ENCODE measurements at regions not wholly inside any gene's neighbourhood (a gene's known extent, or its start where the extent isn't known, plus 50 kb on each side); places are given as distances from the start of the nearest gene placed in this dataset.

DNA sequence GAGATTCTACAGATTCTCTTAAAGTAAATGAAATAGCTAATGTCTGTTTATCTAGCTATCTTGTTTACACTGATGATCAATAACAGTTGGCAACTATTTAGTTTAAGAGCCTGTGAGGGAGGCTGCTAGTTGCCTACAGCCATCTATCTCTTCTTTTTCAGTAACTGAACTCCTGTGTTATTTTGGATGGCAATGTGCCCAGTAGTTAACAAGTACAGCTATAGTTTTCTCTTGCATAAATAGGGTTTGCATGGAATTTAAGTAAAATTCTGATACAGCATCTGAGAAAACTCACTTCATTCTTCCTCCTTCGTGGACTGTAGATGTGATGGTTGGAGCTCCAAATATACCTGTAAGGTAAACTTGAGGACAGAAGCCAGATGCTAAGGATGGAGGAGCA, 219.5 kb upstream of the POT1 start:
- no peak for DNase-seq

DNA sequence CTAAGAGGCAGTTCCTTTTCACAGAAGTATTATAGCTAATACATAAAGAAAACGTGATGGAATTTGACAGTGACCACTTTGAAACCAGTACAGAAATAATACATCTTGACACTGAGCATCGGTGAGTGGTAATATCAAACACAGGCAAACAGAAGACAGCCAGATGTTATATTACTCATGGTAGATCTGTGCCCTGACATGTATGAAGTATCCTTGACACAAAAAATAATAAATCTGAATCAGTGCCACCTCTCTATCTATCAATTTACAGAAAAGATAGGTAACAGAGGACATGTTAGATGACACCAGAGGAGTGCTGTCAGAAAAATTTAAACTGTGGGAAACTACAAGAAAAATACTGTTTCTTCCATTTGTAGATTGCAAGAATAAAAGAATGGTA, 217.4 kb upstream of the POT1 start:
- DNase-seq: no peak

DNA sequence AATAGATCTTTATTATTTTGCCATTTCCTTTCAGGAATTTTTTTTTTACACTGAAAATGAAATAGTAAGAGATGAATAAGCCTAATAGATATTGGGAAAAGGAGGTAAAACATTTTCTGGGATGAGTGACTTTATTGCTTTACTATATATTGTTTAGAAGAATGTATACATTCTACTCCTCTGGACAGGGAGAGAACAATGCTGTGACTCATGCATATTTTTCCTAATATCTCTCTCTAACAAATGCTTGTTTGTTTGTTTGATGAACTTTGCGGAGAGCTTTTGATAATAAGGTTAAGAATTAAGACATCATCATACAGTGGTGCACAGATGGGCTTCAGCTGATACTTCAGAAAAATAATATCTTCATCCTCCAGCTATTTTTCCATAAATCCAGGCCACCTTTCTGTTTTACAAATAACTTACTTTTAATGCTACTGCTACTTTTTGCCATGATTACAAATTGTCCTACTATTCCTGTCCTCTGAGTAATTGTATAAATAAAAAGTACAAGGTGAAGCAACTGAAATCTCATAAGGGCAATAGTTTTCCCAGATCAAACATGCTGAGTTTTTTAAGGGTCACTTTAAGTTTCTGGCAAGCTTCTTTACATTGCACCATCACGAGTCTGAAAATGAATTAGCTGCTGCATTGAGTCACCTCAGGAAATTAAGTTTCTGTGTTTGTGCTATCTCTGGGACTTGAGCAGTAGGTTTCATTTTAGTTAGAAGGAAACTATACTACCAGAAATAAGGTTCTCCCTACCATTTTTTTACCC, 207.3 kb upstream of the POT1 start:
- no peak for DNase-seq

DNA sequence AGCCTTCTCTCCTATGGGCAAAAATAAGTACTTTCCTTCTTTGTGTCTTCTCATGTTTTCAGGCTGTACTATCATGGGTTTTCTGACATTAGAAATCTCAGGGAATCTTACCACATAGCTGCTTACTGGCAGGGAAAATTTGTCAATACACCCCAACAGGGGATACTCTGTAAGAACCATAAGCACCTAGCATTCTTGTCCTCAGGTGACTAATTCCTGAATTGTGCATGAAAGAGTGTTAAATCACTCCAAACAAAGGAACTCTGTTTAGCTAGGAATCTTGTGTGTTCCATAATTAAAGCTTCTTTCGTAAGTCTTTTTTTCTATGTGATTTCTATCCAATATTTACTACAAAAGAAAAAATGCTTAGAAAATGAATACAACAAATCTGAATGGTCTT, 206.7 kb upstream of the POT1 start:
- no peak for DNase-seq

DNA sequence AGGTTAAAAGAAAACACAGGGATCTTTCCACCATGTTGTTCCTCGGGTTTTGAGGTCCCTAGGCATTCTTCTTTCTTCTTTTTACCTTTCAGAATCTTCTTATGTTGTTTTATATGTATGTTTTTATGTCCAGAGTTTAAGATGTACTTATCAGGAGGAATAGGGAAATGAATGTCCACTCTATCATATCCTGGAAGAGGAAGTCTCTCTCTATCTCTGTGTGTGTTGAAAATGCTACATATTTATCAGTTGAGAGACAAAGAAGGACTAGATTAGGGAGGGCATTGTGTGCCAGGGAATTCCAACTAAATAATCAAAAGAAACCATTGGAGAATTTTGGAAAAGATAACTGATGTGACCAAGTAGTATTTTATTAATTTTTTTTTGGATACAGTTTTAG, 200.5 kb upstream of the POT1 start:
- no peak for DNase-seq

DNA sequence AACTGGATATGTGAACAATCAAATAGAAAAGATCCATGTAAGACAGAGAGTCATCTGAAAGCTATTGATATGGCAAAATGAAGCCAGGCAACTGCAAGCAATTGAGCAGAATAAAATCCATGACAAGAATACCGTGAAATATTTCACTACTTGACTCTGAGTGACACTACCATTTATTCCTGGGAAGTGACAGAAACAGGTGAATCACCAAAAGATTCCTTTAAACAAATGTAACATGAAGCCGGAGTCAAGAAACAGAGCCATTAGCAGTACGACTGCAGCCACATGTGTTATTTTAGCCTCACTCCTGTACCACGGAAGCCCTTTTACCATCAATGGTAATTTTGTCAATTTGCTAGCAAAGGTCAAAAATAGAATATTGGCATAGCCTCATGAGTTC, 197.7 kb upstream of the POT1 start:
- no peak for DNase-seq

DNA sequence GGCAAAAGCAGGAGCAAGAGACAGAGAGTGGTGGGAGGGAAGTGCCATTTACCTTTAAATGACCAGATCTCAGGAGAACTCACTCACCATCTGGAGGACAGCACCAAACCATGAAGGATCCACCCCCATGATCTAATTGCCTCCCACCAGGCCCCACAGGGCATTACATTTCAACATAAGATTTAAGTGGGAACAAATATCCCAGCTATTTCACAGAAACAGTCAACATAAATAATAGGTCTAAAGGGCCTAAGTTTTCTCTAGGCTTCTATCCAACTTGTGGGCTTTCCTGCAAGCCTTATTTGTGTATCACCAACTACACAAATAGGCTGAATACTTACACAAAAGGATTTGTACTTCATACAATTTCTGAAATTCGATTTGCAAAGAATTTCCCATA, 196.8 kb upstream of the POT1 start:
- DNase-seq: no peak

DNA sequence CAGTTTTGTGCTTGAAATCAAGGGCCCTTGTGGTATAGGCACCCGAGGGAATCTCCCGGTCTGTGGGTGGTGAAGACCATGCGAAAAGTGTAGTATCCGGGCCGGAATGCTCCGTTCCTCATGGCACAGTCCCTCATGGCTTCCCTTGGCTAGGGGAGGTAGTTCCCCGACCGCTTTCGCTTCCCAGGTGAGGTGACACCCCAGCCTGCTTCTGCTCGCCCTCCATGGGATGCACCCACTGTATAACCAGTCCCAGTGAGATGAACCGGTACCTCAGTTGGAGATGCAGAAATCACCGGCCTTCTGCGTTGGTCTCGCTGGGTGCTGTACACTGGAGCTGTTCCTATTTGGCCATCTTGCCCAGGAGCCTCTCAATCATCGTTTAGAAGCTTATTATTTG, 195.7 kb upstream of the POT1 start:
- no peak for DNase-seq

DNA sequence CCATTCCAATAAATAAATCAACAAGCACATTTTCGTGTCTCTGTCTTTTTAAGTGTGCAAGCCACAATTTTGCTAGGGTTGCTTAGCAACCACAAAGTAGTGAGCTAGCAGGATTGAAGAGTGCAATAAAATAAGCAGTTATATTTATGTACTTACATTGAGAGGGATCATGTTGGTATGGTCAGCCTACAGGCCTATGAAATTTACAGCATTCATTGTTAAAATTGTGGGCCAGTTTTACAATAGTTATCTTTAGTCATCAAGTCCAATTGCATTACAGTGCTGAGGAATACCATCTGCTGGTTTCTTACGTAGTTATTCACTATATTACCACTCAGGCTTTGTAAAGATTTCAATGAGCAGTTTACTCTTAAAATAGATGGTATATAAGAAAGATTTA, 192.5 kb upstream of the POT1 start:
- DNase-seq: no peak

DNA sequence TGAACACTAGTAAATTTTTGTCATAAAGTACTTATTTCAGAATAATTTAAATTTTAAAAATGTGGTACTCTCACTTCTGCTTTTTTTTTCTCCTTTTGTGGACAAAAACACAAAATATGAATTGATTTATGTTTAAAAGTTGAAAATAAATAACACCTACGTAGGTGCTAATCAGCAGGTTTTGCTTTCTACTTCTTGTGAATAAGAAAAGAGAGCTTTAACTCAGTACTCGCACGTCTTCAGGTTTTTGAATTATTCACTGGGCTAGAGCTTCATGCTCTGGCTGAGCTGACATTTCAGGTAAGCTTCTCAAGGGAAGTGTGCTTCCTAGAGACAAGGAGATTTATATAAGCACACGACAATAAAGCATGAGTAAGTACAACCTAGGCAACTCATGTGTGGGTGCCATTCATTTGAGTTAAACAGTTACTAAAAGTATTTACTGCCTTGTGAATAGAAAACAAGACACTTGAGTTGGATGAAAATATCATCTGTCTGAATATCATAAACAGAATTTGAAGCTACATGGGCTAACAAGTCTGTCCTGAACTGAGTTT, 190.0 kb upstream of the POT1 start:
- no peak for DNase-seq

DNA sequence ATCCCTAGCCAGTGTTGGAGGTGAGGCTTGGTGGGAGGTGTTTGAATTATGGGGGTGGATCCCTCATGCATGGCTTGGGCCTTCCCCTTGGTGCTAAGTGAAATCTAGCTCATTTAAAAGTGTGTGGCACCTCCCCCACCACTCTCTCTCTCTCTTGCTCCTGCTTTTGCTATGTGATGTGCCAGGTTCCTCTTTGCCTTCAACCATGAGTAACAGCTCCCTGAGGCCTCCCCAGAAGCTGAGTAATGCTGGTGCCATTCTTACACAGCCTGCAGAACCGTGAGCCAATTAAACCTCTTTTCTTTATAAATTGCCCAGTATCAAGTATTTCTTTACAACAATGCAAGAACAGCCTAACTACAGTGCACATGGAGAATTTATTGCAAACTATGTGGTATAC, 188.8 kb upstream of the POT1 start:
- no peak for DNase-seq

DNA sequence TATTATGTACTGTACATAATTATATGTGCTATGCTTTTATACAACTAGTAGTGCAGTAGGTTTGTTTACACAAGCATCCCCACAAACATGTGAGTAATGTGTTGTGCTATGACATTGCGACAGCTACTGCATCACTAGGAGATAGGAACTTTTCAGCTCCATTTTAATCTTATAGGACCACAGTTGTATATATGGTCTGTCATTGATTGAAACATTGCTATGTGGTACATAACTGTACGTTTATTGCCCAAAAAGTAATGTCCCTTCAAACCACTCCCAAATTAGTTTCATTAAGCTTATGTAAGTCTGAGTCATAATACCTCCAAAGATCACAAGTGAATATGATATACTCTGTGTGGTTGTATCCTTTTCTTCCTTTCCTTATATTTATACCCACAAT, 183.2 kb upstream of the POT1 start:
- no peak for DNase-seq

DNA sequence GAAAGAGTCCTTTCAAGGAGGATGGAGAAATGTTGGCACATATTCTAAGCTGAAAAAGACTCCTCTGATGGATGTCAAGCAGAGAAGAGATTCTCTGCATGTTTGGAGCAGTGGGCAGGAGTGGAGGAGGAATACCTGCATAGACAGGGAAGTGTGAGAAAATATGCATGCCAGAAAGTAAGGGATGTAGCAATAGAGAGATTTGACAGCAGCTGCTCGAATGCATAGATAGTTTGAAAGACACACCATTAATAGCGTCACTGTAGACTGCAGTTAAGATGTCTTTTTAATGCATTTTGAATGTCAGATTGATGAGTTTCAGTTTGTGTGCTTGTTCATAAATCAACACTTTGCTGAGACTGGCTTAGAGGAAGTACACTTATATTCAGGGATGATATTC, 169.9 kb upstream of the POT1 start:
- DNase-seq: no peak

DNA sequence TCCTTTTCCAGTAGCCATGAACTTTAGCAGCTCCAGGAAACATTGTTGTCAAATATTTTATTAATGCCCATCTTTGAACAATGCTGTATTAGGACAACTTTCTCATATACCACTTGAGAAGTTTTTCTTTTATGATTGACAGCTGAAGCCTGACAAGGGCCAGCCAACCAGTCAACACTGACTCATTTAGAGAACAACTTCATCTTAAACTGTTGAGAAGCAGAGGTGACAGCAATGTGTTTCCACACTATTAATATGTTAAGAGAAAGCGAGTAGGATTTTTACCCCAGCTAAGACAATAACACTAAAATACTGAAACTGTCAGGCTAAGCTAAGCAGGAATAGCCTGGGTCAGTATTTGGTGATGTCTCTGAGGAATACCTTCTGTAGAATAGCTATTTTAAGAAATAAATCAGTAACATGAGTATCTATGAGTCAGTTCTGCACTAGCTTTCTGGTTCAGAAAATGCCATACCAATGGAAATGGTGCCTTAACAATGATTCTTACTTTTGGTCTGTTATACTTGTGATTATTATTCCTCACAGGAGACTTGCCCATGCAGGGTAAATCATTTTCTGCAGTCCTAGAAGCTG, 168.8 kb upstream of the POT1 start:
- no peak for DNase-seq

DNA sequence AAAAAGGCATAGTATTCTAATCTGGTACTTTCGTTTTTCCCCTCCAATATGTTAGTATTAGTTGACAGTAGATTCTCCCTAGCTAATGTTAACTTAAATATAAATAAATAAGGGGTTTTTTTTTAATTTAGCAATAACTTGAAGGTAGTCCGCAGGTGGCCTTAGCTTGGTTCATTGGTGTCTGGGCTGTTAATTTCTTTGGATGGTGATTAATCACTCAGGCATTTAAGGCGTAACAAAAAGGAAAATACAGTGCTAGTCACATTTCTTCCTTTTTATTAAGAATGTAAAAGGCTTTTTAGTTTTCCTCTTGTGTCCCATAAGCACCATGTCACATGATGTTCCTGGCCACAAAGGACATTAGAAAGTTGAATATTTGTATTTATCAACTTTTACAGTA, 161.0 kb upstream of the POT1 start:
- no peak for DNase-seq

DNA sequence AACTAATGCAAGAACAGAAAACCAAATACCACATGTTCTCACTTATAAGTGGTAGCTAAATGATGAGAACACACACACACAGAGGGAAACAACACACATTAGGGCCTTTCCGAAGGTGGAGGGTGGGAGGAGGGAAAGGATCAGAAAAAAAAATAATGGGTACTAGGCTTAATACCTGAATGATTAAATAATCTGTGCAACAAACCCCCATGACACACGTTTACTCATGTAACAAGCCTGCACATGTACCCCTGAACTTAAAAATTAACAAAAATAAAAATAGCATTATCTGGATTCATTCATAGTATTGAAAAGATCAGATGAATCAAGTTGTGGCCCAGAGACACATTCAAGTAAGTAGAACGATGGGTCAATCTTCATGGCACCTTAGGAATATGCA, 159.5 kb upstream of the POT1 start:
- no peak for DNase-seq

DNA sequence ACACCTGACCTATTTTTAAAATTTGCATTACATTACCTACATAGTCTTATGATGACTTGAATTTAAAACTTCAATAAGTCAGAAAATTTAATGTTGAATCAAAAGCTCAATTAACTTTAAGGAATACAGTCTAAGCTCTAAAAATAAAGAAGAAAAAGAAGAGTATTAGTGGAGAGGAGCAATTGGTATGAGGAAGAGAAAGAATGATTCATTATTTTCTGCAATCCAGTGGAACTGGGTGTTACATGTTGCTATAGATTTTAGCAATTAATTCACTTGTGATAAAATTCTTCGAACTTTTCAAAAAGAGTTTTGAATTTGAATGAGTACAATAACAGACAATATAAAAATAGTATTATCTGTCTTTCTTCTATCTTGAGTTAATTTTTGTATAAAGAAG, 158.9 kb upstream of the POT1 start:
- DNase-seq: no peak

DNA sequence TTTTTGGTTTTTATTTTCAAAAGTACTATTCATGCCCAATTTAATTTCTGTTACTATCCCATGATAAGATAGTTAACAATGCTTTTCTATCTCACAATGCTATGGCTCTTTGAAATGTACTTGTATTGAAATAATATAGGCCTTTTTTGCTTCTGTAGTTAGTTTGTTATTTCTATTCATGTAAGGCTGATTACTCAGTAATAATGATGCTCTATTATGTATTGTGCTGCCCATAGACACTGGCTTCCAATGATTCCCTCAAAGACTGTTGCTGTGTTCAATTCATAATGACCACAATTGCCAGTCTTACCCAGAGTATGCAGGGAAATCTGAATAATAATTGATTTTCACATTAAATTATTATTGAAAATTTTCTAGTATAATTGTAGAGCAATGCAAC, 155.5 kb upstream of the POT1 start:
- no peak for DNase-seq

DNA sequence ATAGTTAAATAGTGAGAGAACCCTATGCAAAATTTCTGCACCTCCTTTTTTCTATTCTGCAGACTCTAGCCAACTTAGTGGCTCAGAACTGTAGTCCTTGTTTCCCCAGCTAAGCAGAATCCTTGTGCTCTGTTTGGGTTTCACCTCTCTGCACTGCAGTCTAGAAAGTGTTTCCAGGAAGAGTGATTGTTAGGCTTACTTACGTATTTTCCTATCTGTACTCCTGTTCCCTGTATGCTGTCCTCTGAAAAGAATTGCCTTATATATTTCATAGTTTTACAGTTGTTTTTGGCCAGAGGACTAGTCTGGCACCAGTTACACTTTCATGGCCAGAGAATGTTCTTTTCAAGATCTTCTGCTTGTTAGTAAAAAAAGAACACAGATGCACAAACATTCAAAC, 154.6 kb upstream of the POT1 start:
- DNase-seq: no peak

DNA sequence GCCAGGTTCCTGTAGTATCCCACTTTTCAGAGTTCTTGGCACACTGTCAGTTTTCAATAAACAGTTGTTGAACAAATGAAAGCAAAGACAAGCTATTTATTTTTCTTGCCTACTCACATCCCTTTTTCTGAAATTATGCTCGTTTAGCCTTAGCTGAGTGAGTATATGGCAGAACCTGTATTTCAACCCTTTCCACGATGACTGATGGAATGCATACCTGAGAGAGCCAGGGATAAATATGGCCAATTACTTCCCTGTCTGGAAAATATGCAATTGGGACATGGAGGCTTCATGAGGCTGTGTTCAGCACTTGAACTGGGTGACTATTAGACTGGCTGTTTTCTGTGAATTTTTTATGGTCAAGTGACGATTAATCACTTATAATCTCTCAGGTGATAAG, 144.5 kb upstream of the POT1 start:
- no peak for DNase-seq

DNA sequence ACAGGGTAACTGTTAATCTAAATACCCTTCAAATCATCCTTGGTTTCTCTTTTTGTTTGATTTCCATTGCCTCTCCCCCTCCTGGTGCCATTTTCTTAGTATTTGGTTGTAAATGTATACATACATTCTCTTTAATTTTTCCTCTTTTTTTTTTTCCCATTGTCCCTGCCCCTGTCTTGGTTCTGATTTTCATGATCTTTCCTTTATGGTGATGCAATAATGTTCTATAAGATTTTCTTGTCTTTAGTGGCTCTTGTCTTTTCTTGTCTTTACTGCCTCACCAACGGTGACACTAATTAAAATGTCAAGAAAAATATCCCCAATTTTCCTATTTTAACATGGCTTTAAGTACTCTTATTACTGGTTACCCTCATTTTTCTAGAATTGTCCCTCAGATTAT, 135.9 kb upstream of the POT1 start:
- no peak for DNase-seq

DNA sequence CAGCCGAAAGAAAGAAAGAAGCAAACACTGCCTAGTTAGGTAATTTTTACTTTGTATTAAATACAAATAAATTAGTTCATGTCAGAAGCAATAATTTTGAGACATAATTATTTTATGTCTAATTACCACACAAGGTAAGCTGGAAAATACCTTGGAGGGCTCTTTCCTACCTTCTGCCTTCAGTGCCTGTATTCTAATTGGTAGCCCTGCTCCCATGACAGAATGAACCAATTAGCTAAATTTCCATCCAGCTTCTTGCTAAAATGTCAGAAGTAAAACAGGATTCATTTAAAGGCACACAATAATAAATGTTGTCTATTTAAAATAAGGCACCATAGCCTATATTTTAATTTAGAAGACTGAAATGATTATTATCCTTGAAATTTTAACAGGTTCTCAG, 135.4 kb upstream of the POT1 start:
- DNase-seq: no peak

DNA sequence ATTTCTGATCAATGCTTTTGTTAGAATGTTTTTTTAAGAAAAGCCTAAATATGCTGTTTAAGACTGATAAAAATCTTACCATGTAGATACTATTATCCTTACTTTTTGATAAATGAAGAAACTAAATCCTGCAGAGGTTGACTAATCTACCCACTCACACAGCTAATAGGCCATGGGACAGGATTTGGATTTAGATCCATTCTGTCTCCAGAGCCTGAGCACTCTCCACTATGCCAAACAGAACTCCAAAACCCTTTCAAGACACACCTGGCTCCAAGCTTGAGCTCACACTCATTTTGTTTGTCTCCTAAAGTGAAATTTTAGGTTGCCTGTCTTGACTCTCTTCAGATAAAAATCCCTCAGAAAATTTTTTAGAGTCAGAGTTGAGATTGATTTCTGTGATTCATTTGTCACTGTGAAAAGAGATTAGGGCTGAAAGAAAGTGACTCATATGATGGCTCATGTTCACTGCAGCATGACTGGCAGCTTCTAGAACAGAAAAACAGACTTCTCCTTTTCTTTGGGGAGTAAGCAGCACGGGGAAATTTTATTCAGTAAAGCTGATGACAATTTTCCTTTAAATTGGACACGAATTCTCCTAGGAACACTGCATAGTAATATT, 132.3 kb upstream of the POT1 start:
- DNase-seq: peak in 4 of 58 donors; percentile 6 to 44 (median 12)

Measured in anterior cingulate cortex (tissue), 58 donors.